CD4-positive, CD25-positive, alpha-beta regulatory T cell (primary cell): ENCODE measurements at regions not wholly inside any gene's neighbourhood (a gene's known extent, or its start where the extent isn't known, plus 50 kb on each side); places are given as distances from the start of the nearest gene placed in this dataset.
"Not testable (repeated sequence)": the region's sequence is repeated elsewhere in the genome, so short reads cannot be mapped to it uniquely, and the experiment has no call there.

Experiments
- ATAC-seq, 2 donors: fragments of 150-1000 bp; cut with Tn5 transposase; one replicate each; pipeline ENCODE4 v1.10.0; 2021; ENCODE audit warnings: low read depth in 2 of 2, moderate number of reproducible peaks in 2 of 2, moderate library complexity in 1 of 2
- DNase-seq, 3 donors: peaks; one replicate each; pipeline versions ENCODE4 v3.0.0 to v3.0.0-alpha.2; 2012 to 2022; ENCODE audit warnings: mixed read lengths in 1 of 3
- H3K27ac ChIP-seq: one replicate; pipeline ENCODE4 v1.7.0; 2013; ENCODE audit warnings: mild to moderate bottlenecking, low read length; ENCODE audit not compliant: insufficient read depth, poor library complexity, severe bottlenecking
- H3K27me3 ChIP-seq: one replicate; pipeline ENCODE4 v1.7.0; 2013; ENCODE audit warnings: low read length; ENCODE audit not compliant: control insufficient read depth, insufficient read depth
- H3K36me3 ChIP-seq: one replicate; pipeline ENCODE4 v1.7.0; 2013; ENCODE audit warnings: mild to moderate bottlenecking, low read length, moderate library complexity; ENCODE audit not compliant: control insufficient read depth, insufficient read depth
- H3K4me1 ChIP-seq: 2 replicates; pipeline ENCODE4 v1.7.0; 2013; ENCODE audit warnings: mild to moderate bottlenecking, low read length; ENCODE audit not compliant: insufficient read depth, control insufficient read depth, poor library complexity, severe bottlenecking
- H3K4me3 ChIP-seq: one replicate; pipeline ENCODE4 v1.7.0; 2013; ENCODE audit warnings: low read depth, mild to moderate bottlenecking, low read length, moderate library complexity
- H3K9me3 ChIP-seq, 2 experiments: 1 replicate in 1 of 2; 2 replicates in 1 of 2; pipeline ENCODE4 v1.7.0; 2013; ENCODE audit warnings: low read length in 2 of 2, mild to moderate bottlenecking in 1 of 2, moderate library complexity in 1 of 2; ENCODE audit not compliant: control insufficient read depth in 2 of 2
- H3K27ac Mint-ChIP-seq, 3 donors: one replicate each; pipeline ENCODE4 v1.8.0; 2020 to 2022; ENCODE audit warnings: mild to moderate bottlenecking in 3 of 3, mixed read lengths in 3 of 3, moderate library complexity in 2 of 3
- H3K27me3 Mint-ChIP-seq: one replicate; pipeline ENCODE4 v1.8.0; 2022; ENCODE audit warnings: mild to moderate bottlenecking, mixed read lengths
- H3K36me3 Mint-ChIP-seq: one replicate; pipeline ENCODE4 v1.8.0; 2020; ENCODE audit warnings: mixed read lengths
- H3K4me1 Mint-ChIP-seq, 4 donors: one replicate each; pipeline ENCODE4 v1.8.0; 2020 to 2022; ENCODE audit warnings: mixed read lengths in 4 of 4, mild to moderate bottlenecking in 1 of 4
- H3K4me3 Mint-ChIP-seq, 4 donors: one replicate each; pipeline ENCODE4 v1.8.0; 2020 to 2022; ENCODE audit warnings: mild to moderate bottlenecking in 4 of 4, mixed read lengths in 4 of 4, moderate library complexity in 3 of 4
- H3K9me3 Mint-ChIP-seq, 7 donors: one replicate each; pipeline ENCODE4 v1.8.0; 2020 to 2022; ENCODE audit warnings: mixed read lengths in 7 of 7, mild to moderate bottlenecking in 3 of 7, moderate library complexity in 2 of 7

GRCh38 chr11:13551834-13552233, 56.0 kb upstream of the PTH start:
- no peaks in the 10 kb centered on the region for H3K36me3 Mint-ChIP-seq
- H3K36me3 ChIP-seq, result no peaks in the 10 kb centered on the region
- H3K27me3 Mint-ChIP-seq, result peaks cover 6% of the 10 kb centered on the region
- peaks cover 0 to 21% (median 13%) of the 10 kb centered on the region in 7 donors for H3K9me3 Mint-ChIP-seq
- H3K27me3 ChIP-seq, result no peaks in the 10 kb centered on the region
- no peaks in the 10 kb centered on the region for H3K4me1 ChIP-seq
- no peak overlapping the region for H3K27ac ChIP-seq
- H3K4me1 Mint-ChIP-seq, result no peaks in the 10 kb centered on the region
- no peak overlapping the region for H3K4me3 ChIP-seq
- ATAC-seq (no peak), DNase-seq (no peak)
- no peak overlapping the region for H3K27ac Mint-ChIP-seq
- no peak overlapping the region for H3K4me3 Mint-ChIP-seq
- peaks cover 0 to 10% of the 10 kb centered on the region in 2 experiments for H3K9me3 ChIP-seq

GRCh38 chr11:13550761-13551160, 55.0 kb upstream of the PTH start:
- Mint-ChIP-seq H3K9me3 (peaks cover 0 to 26% (median 14%) of the 10 kb centered on the region in 7 donors), H3K27me3 (peaks cover 6% of the 10 kb centered on the region), H3K4me3 (no peak overlapping the region), H3K27ac (no peak overlapping the region), H3K36me3 (peaks cover under 1% of the 10 kb centered on the region), H3K4me1 (no peaks in the 10 kb centered on the region)
- ATAC-seq (no peak), DNase-seq (no peak)
- no peaks in the 10 kb centered on the region for H3K27me3 ChIP-seq
- no peaks in the 10 kb centered on the region for H3K36me3 ChIP-seq
- H3K27ac ChIP-seq, result no peak overlapping the region
- no peak overlapping the region for H3K4me3 ChIP-seq
- peaks cover 2 to 15% of the 10 kb centered on the region in 2 experiments for H3K9me3 ChIP-seq
- H3K4me1 ChIP-seq, result no peaks in the 10 kb centered on the region

- not testable (repeated sequence) for H3K4me1 Mint-ChIP-seq, ATAC-seq, H3K27ac Mint-ChIP-seq, H3K27me3 ChIP-seq, H3K36me3 ChIP-seq, H3K27ac ChIP-seq, H3K4me3 Mint-ChIP-seq, H3K36me3 Mint-ChIP-seq, H3K27me3 Mint-ChIP-seq, H3K4me3 ChIP-seq, DNase-seq, H3K4me1 ChIP-seq
- peaks cover 0 to 40% (median 19%) of the 10 kb centered on the region in 7 donors for H3K9me3 Mint-ChIP-seq
- peaks cover 10 to 20% of the 10 kb centered on the region in 2 experiments for H3K9me3 ChIP-seq
These were observed 50.3 kb upstream of the PTH start for GRCh38 chr11:13546092-13546491.
